Activated CD8-positive, alpha-beta T cell treated with anti-CD3 and anti-CD28 coated beads for 36 hours (primary cell): ENCODE measurements at regions not wholly inside any gene's neighbourhood (a gene's known extent, or its start where the extent isn't known, plus 50 kb on each side); places are given as distances from the start of the nearest gene placed in this dataset.

Experiments
- ATAC-seq: fragments of 200-7000 bp; cut with Tn5 transposase; one replicate; pipeline ENCODE4 v1.10.0; 2021; ENCODE audit warnings: mild to moderate bottlenecking, moderate library complexity
- CTCF ChIA-PET: fragments of 350-600 bp; sonication (Branson Sonifier 250); formaldehyde crosslinking; loops from one replicate; lab custom pipeline; 2021; ENCODE audit warnings: antibody characterized with exemption; lab: Charles Lee
- POLR2A ChIA-PET: fragments of 350-600 bp; sonication (Branson Sonifier 250); formaldehyde crosslinking; loops from one replicate; lab custom pipeline; 2021; ENCODE audit warnings: antibody characterized with exemption; lab: Charles Lee
- DNase-seq: peaks from one replicate; pipeline ENCODE4 v3.0.0-alpha.2; 2020
- H3K27ac Mint-ChIP-seq: one replicate; pipeline ENCODE4 v1.8.0; 2021; ENCODE audit warnings: mild to moderate bottlenecking, mixed read lengths
- H3K27me3 Mint-ChIP-seq: one replicate; pipeline ENCODE4 v1.8.0; 2021; ENCODE audit warnings: mixed read lengths
- H3K36me3 Mint-ChIP-seq: one replicate; pipeline ENCODE4 v1.8.0; 2021; ENCODE audit warnings: low read depth, mixed read lengths
- H3K4me1 Mint-ChIP-seq: one replicate; pipeline ENCODE4 v1.8.0; 2021; ENCODE audit warnings: low read depth, mixed read lengths
- H3K4me3 Mint-ChIP-seq: one replicate; pipeline ENCODE4 v1.8.0; 2021; ENCODE audit warnings: mild to moderate bottlenecking, moderate library complexity, mixed read lengths
- H3K9me3 Mint-ChIP-seq: one replicate; pipeline ENCODE4 v1.8.0; 2021; ENCODE audit warnings: mixed read lengths
- CTCF ChIP-seq: fragments of 200-600 bp; IDR thresholded peaks from one replicate; pipeline ENCODE4 v1.8.0; 2022; ENCODE audit warnings: antibody characterized with exemption, mild to moderate bottlenecking
- intact Hi-C: fragments of 100-400 bp; cut with micrococcal nuclease; formaldehyde crosslinking; loops from one replicate; pipeline ENCODE4 v1.10.0; 2022

- DNase-seq = no peak
- H3K36me3 Mint-ChIP-seq = no peaks in the 10 kb centered on the region
- ChIA-PET CTCF (no interaction called here), POLR2A (no interaction called here)
- TF ChIP-seq CTCF = no peak
- H3K4me1 Mint-ChIP-seq = no peaks in the 10 kb centered on the region
- H3K4me3 Mint-ChIP-seq = no peak overlapping the region
- H3K9me3 Mint-ChIP-seq = peaks cover 2% of the 10 kb centered on the region
- intact Hi-C loops = no loop called here
- H3K27me3 Mint-ChIP-seq = no peaks in the 10 kb centered on the region
- H3K27ac Mint-ChIP-seq = no peak overlapping the region
- no peak for ATAC-seq
Measured at GRCh38 chrX:115892056-115892708, 278.4 kb upstream of the AGTR2 start.

DNA sequence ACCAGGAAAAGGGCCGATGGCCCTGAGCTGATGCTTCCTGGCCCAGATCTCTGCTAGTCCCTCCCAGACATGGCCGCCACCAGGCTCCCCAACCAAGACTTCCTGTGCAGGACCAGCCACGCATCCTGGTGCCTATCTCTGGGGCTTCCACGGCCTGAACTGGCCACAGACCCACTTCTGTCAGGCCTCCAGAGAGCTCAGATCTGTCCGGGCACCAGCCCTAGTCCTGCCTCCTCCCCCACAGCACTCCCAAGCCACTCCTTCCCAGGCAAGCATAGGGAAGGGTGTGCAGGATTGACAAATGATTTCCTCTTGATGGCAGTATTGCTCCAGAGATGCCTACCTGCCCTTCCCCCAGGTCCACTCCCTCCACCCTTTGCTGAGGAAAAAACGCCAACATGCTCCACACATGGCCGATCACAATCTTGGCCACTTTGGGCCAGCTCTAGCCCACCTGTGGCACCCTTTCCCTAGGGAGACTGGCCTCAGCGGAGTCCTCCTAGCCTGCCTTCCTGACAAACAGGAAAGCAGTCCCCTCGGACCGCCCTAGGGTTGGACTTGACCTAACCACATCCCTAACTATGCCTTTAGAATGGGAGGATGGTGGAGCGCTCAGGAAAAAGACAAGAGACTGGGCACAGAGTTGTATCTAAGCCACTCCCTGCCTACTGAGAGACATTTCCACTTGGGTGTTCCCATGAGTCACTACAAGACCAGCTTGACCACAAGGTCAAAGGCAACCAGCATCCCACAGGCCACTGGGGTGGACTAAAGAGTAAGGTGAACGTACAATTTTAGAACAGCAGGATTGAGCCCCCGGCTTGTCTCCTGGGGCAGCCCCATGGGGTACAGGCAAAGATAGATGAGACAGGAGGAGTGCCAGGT is 277.5 kb upstream of the AGTR2 start:
- peaks cover 2% of the 10 kb centered on the region for H3K9me3 Mint-ChIP-seq
- ATAC-seq (no peak), DNase-seq (no peak)
- no peaks in the 10 kb centered on the region for H3K27me3 Mint-ChIP-seq
- ChIA-PET CTCF (no interaction called here), POLR2A (no interaction called here)
- TF ChIP-seq CTCF = no peak
- H3K4me3 Mint-ChIP-seq = no peak overlapping the region
- no peak overlapping the region for H3K27ac Mint-ChIP-seq
- intact Hi-C loops = no loop called here
- H3K36me3 Mint-ChIP-seq = no peaks in the 10 kb centered on the region
- no peaks in the 10 kb centered on the region for H3K4me1 Mint-ChIP-seq

- no peak for TF ChIP-seq CTCF
- H3K9me3 Mint-ChIP-seq = peaks cover 2% of the 10 kb centered on the region
- DNase-seq (no peak), ATAC-seq (no peak)
- no peaks in the 10 kb centered on the region for H3K27me3 Mint-ChIP-seq
- H3K4me3 Mint-ChIP-seq = no peak overlapping the region
- POLR2A ChIA-PET = no interaction called here
- intact Hi-C loops = no loop called here
- H3K27ac Mint-ChIP-seq = no peak overlapping the region
- CTCF ChIA-PET = no interaction called here
- no peaks in the 10 kb centered on the region for H3K4me1 Mint-ChIP-seq
- H3K36me3 Mint-ChIP-seq = no peaks in the 10 kb centered on the region
Measured at GRCh38 chrX:115894087-115894486, 276.5 kb upstream of the AGTR2 start.

DNA sequence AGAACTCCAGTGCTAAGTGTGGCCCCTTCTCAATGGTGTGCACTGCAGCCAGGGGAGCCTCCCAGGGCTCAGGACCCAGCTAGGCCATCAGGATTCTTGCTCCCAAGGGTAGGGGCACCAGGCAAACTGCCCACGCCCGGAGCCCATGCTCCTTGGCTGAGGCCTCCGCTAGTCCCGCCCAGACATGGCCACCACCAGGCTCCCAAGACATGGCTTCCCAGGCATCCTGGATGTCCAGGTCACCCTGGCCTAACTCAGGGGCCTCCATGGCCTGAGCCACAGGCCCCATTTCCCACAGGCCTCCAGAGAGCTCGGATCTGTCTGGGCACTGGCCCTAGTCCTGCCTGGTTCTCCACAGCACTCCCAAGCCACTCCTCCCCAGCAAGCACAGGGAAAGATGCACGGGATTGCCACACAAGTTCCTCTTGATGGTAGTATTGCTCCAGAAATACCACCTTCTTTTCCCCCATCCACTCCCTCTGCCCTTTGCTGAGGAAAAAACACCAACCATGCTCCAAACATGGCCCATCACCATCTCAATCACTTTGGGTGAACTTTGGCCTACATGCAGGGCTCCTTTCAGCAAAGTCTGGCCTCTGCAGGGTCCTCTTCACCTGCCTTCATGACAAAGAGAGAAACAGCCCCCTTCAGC is 274.7 kb upstream of the AGTR2 start:
- no peak for TF ChIP-seq CTCF
- DNase-seq (no peak), ATAC-seq (no peak)
- H3K4me1 Mint-ChIP-seq = no peaks in the 10 kb centered on the region
- intact Hi-C loops = no loop called here
- no peaks in the 10 kb centered on the region for H3K9me3 Mint-ChIP-seq
- ChIA-PET CTCF (no interaction called here), POLR2A (no interaction called here)
- H3K27ac Mint-ChIP-seq = no peak overlapping the region
- no peak overlapping the region for H3K4me3 Mint-ChIP-seq
- no peaks in the 10 kb centered on the region for H3K27me3 Mint-ChIP-seq
- no peaks in the 10 kb centered on the region for H3K36me3 Mint-ChIP-seq

- ChIA-PET CTCF (no interaction called here), POLR2A (no interaction called here)
- DNase-seq (no peak), ATAC-seq (no peak)
- H3K4me1 Mint-ChIP-seq = no peaks in the 10 kb centered on the region
- H3K27me3 Mint-ChIP-seq = no peaks in the 10 kb centered on the region
- H3K4me3 Mint-ChIP-seq = no peak overlapping the region
- no peaks in the 10 kb centered on the region for H3K36me3 Mint-ChIP-seq
- H3K27ac Mint-ChIP-seq = no peak overlapping the region
- no peak for TF ChIP-seq CTCF
- H3K9me3 Mint-ChIP-seq = no peaks in the 10 kb centered on the region
- intact Hi-C loops = no loop called here
Measured at GRCh38 chrX:115896362-115896761, 274.2 kb upstream of the AGTR2 start.
